Activated CD4-positive, alpha-beta T cell treated with anti-CD3 and anti-CD28 coated beads for 1 hour (primary cell): ENCODE measurements at regions not wholly inside any gene's neighbourhood (a gene's known extent, or its start where the extent isn't known, plus 50 kb on each side); places are given as distances from the start of the nearest gene placed in this dataset.

Experiments
- DNase-seq: peaks from one replicate; pipeline ENCODE4 v3.0.0-alpha.2; 2020

DNA sequence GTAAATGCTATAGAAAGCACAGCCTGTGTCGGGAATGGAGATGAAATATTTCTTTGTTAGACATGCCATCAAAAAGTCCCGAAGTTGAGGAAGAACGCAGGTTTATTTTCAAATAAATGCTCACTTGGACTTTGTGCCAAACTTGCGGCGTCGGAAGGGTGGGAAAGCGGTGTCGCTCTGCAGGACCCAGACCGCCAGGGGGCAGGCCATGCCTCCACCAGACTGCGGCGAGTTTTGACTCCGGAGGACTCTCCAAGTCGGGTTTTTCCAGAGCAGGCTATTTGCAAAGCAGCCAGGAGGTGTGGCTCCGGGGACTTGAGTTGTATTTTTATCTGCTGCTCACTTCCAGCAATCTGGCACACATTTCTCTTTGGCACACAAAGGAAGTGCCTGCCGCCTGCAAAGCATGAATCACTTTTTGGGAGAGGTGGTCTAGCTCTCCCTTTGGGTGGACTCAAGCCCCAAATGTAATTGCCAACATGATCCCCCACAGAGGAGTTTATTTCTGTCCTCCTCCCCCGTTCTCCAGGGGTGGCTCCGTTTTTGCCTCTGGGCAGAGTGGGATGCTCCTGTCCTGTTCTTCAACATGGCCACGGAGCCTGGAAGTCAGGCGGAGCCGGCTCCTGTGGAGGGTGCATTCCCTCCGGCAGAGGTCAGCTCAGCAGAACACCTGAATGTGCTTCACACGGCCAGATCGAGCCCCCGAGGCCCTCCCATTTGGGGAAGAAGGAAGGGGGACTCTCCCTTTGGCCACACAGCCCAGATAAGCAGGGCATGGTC lies 82.3 kb upstream of the GPR26 start:
- no peak for DNase-seq

DNA sequence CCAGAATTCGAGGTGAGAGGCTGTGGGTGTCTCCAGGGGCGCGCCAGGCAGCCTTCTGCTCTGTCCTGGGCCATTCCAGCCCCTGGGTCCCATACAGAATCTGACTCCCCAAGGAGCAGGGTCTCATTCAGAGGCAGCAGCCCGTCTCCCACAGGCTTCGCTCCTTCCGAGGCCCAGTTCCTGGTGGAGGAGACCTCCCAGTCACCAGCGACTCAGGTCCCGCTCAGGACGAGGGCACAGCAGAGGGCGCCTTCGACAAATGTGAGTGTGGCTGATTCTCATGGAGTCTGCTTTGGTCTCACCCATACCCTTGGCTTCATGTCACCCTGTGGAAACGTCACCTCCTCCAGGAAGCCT lies 81.8 kb upstream of the GPR26 start:
- no peak for DNase-seq

DNA sequence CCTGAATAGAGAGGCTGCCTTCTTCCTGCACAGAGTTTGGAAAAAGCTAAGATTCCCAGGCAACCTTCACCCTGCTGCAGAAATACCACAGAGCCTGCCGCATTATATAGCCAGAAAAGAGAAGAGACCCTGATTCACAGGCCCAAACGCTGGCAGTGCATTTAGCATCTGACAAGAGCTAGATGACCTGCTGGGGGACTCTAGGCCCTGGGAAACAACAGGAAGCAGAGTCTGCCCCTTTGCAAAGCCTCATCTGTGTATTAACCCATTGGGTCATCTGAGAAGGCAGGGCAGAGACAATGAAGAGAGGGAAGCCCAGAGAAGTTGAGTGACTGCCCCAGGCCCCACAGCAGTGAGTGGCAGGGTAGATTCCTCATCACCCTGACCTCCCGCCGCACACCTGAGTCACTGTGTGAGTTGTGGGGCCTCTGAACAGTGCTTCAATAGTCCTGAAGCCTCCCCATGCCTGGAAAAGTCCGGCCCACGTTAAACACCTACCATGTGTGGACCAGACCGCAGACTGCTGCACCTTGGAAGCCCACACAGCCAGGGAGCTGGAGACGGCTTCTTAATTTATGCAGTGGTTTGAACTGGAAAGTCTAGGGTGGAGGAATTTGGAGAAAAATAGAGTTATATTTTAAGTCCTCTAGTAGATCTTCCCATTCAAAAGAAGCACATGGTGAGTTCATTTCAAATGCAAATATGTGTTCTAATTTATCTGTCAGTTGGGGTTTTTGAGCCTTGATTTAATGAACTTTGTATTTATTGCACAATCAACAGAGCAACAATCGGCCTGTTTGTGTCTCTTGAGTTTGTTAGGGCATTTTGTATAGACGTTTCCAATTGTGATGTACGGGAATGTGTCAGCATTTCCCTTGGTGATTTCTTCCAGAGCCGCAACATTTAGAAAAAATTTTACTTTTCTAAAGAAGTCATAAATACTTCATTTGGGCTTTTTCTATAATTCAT lies 80.4 kb upstream of the GPR26 start:
- no peak for DNase-seq

DNA sequence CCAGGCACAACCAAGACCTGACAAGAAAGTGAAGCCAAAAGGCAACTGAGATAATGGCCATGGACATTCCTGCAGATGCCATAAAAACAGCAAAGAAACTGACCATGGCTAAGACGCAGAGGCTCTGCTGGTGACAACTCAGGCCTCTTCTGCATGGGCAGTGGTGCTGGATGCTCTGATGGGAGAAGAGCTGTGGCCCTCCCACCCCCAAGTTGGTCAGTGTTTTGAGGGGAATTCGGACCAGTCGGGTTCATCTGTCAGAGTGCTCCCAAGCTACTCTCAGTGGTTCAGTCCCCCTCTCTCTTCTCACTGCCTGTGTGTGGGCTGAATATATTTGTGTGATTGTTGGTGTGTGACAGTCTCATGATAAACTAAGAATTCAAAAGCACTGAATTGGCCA lies 79.0 kb upstream of the GPR26 start:
- DNase-seq, result no peak

DNA sequence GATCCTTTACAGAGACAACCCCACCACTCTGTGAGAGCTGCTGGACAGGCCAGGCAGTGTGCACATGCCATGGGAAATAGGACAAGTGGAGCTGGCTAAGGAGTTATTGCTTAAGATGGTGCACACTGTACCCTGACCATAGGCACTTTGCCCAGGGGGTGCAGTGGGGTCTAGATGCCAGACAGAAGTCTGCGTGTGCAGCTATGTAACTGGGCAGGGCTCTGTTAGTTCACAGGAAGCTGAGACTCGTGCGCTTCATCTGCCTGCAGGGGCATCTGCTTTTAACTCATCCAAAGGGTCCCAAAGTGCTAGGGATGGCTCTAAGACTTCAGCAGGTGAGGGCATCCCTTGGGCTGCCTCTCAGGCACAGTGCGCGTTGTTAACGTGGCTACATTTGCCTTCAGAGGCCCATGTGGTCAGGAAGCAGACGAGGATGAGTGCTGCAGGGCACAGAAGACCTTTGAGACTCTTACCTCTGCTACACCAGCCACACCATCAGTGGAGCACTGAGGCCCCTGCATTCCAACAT lies 77.7 kb upstream of the GPR26 start:
- no peak for DNase-seq

DNA sequence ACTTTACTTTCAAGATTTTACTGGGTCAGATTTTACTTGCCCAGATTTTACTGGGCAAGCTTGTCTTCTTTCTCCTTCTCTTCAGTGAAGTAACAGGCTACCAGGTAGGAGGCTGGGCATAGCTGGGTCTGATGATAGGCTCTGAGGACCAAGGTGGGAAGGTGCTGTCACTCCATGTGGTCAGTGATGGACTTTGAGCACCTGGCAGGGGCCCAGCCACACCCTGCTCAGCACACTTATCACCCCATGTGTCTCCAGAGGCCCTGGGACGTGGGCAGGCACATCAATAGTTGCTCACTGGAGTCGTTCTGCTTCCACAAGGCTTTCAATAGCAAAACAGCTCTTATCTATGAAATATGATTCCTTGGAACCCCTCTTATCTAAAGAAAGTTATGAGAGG lies 70.5 kb upstream of the GPR26 start:
- no peak for DNase-seq

DNA sequence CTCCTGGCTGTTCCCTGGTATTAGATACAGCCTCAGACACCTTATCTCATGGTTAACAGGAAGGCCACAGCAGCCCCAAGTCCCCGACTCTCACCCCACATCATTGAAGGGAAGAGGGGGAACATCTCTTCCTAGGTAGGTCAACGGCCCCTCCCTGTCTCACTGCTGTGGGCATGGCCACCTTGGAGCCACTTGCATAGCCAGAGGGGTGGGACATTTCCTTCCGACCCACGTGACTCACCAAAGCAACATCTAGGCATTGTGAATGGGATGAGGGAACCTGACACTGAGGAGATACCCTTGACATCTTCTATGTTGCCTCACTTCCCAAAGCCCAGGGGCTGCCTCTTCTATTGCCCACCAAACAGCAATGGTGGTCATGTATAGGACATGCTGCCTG lies 68.5 kb upstream of the GPR26 start:
- no peak for DNase-seq

DNA sequence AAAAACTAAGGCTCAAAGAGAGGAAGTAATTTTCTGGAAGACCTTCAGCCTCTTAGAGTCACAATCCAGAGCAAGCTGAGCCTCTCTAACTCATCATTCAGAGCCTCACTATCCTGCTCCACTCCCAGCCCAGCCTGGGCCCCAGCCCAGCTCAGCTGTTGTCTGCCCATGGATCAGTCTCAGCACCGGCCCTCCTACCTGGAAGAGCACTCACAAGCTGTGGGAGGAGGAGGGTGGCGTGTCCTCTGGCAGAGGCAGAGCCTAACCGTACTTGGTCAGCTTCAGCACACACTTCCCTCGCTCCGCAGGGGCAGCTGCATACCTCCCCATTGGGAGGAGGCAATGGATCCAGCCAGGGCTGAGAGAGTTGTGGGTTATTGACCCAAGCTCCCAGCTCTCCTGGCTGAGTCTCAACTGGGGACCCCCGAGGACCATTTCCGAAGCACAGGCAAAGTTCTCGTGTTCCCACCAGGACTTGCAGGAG lies 66.7 kb upstream of the GPR26 start:
- no peak for DNase-seq

DNA sequence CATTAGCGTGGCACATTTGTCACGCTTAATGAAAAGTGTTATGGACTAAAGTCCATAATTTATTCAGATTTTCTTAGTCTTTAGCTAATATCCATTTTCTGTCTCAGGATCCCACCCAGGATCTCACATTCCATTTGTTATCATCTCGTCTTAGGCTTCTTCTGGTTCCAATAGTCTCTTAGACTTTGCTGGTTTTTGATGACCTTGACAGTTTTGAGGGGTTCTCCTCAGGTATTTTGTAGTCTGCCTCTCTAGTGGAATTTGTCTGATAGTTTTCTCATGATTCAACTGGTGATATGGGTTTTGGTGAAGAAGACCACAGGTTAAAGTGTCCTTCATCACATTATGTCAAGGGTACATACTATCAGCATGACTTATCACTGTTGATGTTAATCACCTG lies 66.0 kb upstream of the GPR26 start:
- DNase-seq, result no peak

DNA sequence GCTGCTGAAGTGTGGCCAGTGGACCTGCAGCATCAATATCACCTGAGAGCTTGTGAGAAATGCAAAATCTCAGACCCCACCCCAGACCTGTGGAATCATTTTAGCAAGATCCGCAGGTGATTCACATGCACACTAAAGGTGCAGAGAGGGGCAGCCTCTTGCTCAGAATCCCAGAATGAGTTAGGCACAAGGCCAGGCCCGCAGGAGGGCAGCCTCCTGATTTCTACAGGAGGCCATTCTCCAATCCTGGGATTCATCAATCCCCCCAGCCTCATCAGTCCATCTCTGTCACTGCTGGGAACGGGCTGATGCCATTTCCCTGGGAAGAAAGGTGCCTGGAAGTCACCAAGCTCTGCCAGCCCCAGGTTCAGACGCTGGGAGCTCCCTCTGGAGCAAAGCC lies 63.0 kb upstream of the GPR26 start:
- no peak for DNase-seq

DNA sequence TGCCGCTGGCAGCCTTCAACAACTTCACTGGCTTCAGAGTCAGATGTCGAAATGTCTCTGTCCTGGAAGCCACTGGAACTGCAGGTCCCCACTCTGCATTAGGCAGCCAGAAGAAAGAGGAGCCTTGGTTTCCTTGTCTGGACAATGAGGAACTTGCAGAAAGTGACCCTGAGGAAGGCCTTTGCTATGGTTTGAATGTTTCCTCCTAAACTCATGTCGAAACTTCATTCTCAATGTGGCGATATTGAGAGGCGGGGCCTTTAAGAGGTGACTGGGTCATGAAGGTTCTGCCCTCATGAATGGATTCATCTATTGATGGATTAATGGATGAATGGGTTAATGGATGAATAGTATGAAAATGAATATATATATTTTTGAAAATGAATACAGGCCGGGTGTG lies 61.6 kb upstream of the GPR26 start:
- no peak for DNase-seq

DNA sequence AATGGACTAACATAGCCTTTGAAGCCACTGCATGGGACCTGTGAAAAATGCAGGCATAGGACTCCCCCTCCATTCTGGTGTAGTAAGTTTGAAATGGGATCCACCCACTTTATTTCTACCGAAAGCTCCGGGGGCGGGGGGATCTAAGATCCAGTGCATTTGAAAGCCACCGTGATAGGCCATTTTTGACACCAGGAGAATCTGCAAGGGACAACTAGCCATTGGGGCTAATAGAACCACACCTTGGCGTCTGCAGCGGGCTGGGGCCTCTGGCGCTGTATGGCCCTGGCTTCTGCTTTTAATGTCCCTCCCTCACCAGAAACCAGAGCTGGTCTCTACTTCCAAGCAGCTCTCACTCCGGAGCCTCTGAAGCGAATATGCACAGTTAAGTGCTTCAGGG lies 60.1 kb upstream of the GPR26 start:
- DNase-seq, result no peak

DNA sequence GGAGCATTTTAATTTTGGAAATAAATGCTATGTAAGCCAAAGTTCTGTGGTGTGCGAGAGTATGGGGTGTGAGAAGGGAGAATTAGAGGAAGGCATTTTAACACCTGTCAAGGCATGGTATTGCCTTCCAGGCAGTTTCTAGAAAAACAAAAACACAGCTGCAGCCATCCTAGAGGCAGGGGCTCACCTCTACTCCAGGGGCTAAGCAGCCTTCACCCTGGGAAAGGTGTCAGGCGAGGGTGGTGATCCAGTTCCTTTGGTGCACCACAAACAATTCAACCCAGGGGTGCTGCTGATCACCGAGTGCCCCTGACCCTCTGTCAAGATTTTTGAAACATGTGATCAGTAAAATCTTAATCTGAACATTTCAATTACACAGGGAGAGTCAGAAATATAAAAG lies 59.2 kb upstream of the GPR26 start:
- no peak for DNase-seq

DNA sequence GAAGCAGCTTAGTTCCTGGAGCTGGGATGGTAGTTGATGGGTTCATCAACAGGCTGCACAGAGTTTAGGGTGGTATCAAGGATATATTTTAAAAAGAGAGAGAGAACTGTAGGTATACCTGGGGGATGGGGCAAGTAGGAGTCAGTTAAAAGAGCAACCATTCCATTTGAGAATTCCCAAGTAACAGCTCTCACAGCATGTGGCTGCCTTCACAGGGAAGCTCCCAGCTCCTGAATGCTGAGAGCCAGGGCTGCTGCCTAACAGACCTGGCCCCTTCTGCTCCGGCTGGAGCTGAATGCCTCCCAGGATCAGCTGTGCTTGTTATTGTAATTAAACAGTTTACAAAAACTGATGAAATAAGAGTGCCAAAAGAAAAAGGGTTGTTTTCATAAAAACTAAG lies 58.8 kb upstream of the GPR26 start:
- no peak for DNase-seq

DNA sequence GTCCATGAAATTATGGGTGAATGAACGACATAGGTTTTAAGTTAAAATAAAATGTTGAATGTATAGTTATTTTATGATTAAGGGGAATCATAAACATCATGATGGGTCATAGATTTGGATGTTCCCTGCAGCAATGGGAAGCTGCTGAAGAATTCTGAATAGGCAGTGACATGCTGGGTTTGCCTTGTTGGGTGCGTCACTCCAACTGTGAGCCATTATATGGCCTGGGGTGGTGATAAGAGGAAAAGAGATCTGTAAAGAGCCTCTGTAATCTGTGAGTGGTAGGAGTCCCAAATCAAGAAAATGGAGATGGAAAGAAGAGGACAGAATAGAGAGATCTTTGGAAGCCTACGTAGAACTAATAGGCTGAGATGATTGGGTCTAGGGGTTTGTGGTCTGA lies 58.1 kb upstream of the GPR26 start:
- no peak for DNase-seq

DNA sequence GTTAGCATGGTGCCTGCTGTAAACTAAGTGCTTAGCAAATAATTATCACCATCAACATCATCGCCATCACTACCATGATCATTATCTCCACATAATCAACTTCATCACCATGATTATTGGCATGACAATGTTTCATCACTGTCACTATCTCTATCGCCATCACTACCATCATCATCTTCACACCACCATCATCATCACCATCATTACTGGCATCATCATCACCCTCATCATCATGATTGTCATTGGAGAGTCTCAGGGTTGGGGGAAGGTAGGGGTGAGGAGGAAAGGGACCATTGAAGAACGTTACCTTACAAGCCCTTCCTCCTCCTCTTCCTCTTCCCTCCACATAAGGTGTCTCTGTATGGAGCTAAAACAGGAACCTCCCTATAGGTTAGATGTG lies 54.9 kb upstream of the GPR26 start:
- DNase-seq, result no peak

DNA sequence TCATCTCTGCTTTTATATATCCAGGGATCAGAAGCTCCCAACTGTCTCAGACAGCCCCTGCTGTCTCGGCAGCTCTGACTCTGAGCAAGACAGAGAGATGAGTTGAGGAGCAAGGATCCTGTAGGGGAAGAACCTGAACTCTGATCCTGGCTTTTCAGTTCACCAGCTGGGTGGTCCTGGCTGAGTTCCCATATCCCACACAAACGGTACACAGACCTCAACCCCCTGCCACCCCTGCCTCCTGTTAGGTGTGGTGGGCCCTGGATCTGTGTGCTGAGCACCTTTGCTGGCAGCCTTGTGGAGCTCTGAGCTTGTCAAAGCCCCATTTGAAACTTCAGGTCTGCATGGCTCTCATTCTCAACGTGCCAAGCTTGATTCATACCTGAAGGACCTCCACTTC lies 54.3 kb upstream of the GPR26 start:
- no peak for DNase-seq

DNA sequence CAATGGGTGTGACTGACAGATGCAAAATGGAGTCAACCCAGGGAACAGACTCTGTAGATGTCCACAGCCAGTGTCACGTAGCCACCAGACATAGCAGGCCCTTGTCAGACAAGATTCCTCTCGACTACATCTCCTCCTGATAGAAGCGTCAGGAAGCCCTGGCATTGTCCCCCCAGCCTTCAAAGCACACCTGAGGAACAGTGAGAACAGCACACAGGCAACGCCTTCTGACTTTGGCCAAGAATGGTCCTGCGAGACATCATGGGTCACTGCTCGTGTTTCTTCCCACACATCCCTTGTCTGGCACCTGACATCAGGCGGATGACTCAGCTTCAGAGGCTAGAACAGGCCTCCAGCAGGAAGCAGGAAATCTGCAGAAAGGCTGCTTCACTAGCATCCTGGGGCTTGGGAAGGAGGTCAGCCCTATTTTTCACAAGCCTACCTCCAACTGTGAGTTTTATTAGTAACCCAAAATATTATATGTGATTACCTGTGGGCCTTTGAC lies 52.8 kb upstream of the GPR26 start:
- no peak for DNase-seq

DNA sequence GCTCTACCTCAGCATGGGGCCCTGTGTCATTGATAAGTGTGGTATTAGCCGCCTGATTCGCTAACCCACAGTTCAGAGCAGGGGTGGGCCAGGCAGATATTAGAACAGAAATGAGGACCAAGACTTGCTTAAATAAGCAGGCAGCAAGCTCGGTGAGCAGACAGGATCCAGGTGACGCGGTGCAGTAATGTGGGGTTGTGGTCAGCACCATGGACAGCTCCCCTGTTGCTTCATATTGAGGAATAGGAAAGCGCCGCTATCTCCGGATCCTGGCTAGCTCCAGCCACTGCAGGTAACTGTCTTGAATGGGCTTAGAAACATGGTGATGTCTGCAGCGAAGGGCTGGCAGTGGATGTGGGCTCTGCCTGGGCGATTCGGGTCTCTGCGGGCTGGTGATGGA lies 51.3 kb upstream of the GPR26 start:
- no peak for DNase-seq
